SK-N-SH (cell line): ENCODE measurements at regions not wholly inside any gene's neighbourhood (a gene's known extent, or its start where the extent isn't known, plus 50 kb on each side); places are given as distances from the start of the nearest gene placed in this dataset.

Source experiments
- CTCF ChIA-PET: fragments of 300-600, 350-600 bp; formaldehyde crosslinking; extraction: SDS; loops from one replicate; lab custom pipeline; 2021; lab: Yijun Ruan, JAX
- POLR2A ChIA-PET: fragments of 350-600 bp; sonication (Branson Sonifier 250); formaldehyde crosslinking; extraction: SDS; loops from one replicate; lab custom pipeline; 2020; ENCODE audit warnings: antibody characterized with exemption, inconsistent platforms; lab: Yijun Ruan, JAX
- DNase-seq: peaks from one replicate; pipeline ENCODE4 v3.0.0; 2012
- H2AFZ ChIP-seq: fragments of 200-600 bp; sonication (generic); 2 replicates; pipeline ENCODE4 v1.8.1; 2016; ENCODE audit warnings: antibody characterized with exemption, mild to moderate bottlenecking, low read depth
- H3F3A ChIP-seq: fragments of 200-600 bp; sonication (generic); replicated peaks from 2 replicates; pipeline ENCODE3; 2016; ENCODE audit warnings: antibody characterized with exemption, mild to moderate bottlenecking; ENCODE audit not compliant: insufficient read depth
- H3K27ac ChIP-seq, 2 experiments: fragments of 200-500 bp in 1 of 2; fragments of 200-600 bp in 1 of 2; sonication (Bioruptor generic) in 1 of 2; sonication (generic), shearing (Covaris generic) in 1 of 2; 2 replicates each; pipeline versions ENCODE4 v1.5.1 to v1.6.1; 2014 to 2016; ENCODE audit warnings: low read depth in 2 of 2, inconsistent platforms in 1 of 2, low read length in 1 of 2, mild to moderate bottlenecking in 1 of 2, mixed read lengths in 1 of 2
- H3K27me3 ChIP-seq: fragments of 200-600 bp; sonication (generic), shearing (Covaris generic); 2 replicates; pipeline ENCODE4 v1.6.1; 2016; ENCODE audit warnings: mixed run types; ENCODE audit not compliant: insufficient read depth
- H3K36me3 ChIP-seq, 2 experiments: fragments of 200-500 bp in 1 of 2; fragments of 200-600 bp in 1 of 2; sonication (Bioruptor generic) in 1 of 2; sonication (generic) in 1 of 2; replicated peaks in 1 of 2; 2 replicates each; pipeline versions ENCODE3 to v1.5.1; 2014 to 2016; ENCODE audit warnings: low read length in 1 of 2, mild to moderate bottlenecking in 1 of 2; ENCODE audit not compliant: insufficient read depth in 2 of 2, control insufficient read depth in 1 of 2
- H3K4me1 ChIP-seq, 2 experiments: fragments of 200-500 bp in 1 of 2; fragments of 200-600 bp in 1 of 2; sonication (Bioruptor generic) in 1 of 2; sonication (generic), shearing (Covaris generic) in 1 of 2; 2 replicates each; pipeline versions ENCODE4 v1.5.1 to v1.6.1; 2014 to 2016; ENCODE audit warnings: low read depth in 1 of 2, low read length in 1 of 2, mixed run types in 1 of 2; ENCODE audit not compliant: insufficient read depth in 2 of 2, control insufficient read depth in 1 of 2
- H3K4me2 ChIP-seq: fragments of 200-600 bp; sonication (generic), shearing (Covaris generic); 2 replicates; pipeline ENCODE4 v1.6.1; 2017; ENCODE audit warnings: mixed run types
- H3K4me3 ChIP-seq, 2 experiments: fragments of 200-500 bp in 1 of 2; fragments of 200-600 bp in 1 of 2; sonication (Bioruptor generic) in 1 of 2; sonication (generic), shearing (Covaris generic) in 1 of 2; 2 replicates each; pipeline versions ENCODE4 v1.5.1 to v1.8.1; 2014 to 2016; ENCODE audit warnings: low read depth in 2 of 2, inconsistent platforms in 1 of 2, low read length in 1 of 2, mild to moderate bottlenecking in 1 of 2, mixed read lengths in 1 of 2, moderate library complexity in 1 of 2
- H3K79me2 ChIP-seq: fragments of 200-600 bp; sonication (generic); 2 replicates; pipeline ENCODE4 v1.8.1; 2017; ENCODE audit warnings: mild to moderate bottlenecking; ENCODE audit not compliant: insufficient read depth
- H3K9ac ChIP-seq: fragments of 200-600 bp; sonication (generic); 2 replicates; pipeline ENCODE4 v1.6.1; 2017; ENCODE audit warnings: mixed run types
- H3K9me2 ChIP-seq: fragments of 200-600 bp; sonication (generic); 2 replicates; pipeline ENCODE4 v1.6.1; 2017; ENCODE audit warnings: mixed run types
- H3K9me3 ChIP-seq: fragments of 200-600 bp; sonication (generic); 2 replicates; pipeline ENCODE4 v1.6.1; 2017; ENCODE audit warnings: mixed run types, mild to moderate bottlenecking, moderate library complexity
- H4K20me1 ChIP-seq: fragments of 200-600 bp; sonication (generic); 2 replicates; pipeline ENCODE4 v1.6.1; 2017; ENCODE audit warnings: mild to moderate bottlenecking, mixed run types; ENCODE audit not compliant: insufficient read depth
- CTCF ChIP-seq: fragments of 200-600 bp; sonication (generic); IDR thresholded peaks from 2 replicates; pipeline ENCODE4 v1.6.1; 2017; ENCODE audit warnings: antibody characterized with exemption, mild to moderate bottlenecking, moderate library complexity
- FOSL2 ChIP-seq: IDR thresholded peaks from 2 replicates; pipeline ENCODE4 v1.4.0; 2012; ENCODE audit warnings: low read depth, mild to moderate bottlenecking, moderate library complexity, borderline replicate concordance
- FOXJ3 ChIP-seq: sonication (generic); formaldehyde crosslinking; IDR thresholded peaks from 2 replicates; pipeline ENCODE4 v1.5.1; 2020; ENCODE audit warnings: mild to moderate bottlenecking, missing genetic modification reagents
- JUND ChIP-seq: IDR thresholded peaks from 2 replicates; pipeline ENCODE4 v1.4.0; 2012
- MEF2A ChIP-seq: IDR thresholded peaks from 2 replicates; pipeline ENCODE4 v1.4.0; 2012; ENCODE audit warnings: low read depth, borderline replicate concordance
- NFIC ChIP-seq: IDR thresholded peaks from 2 replicates; pipeline ENCODE4 v1.4.0; 2012; ENCODE audit warnings: borderline replicate concordance
- NRF1 ChIP-seq: IDR thresholded peaks from 2 replicates; pipeline ENCODE4 v1.6.1; 2012; ENCODE audit warnings: low read depth, mild to moderate bottlenecking, low read length
- PBX3 ChIP-seq: IDR thresholded peaks from 2 replicates; pipeline ENCODE4; 2012
- POLR2AphosphoS5 ChIP-seq: IDR thresholded peaks from 2 replicates; pipeline ENCODE4 v1.6.1; 2012; ENCODE audit warnings: low read depth, low read length
- RCOR1 ChIP-seq: fragments of 150-350 bp; IDR thresholded peaks from 2 replicates; pipeline ENCODE4 v1.6.1; 2017; ENCODE audit warnings: antibody characterized with exemption, low read length
- RFX5 ChIP-seq: IDR thresholded peaks from 2 replicates; pipeline ENCODE4 v1.6.1; 2012; ENCODE audit warnings: mild to moderate bottlenecking, improper control_type of control experiment, low read length
- SIN3A ChIP-seq: IDR thresholded peaks from 2 replicates; pipeline ENCODE4 v1.6.1; 2012; ENCODE audit warnings: low read depth, mild to moderate bottlenecking, low read length, moderate library complexity, borderline replicate concordance
- TCF12 ChIP-seq: IDR thresholded peaks from 2 replicates; pipeline ENCODE4 v1.4.0; 2012
- TEAD4 ChIP-seq: IDR thresholded peaks from 2 replicates; pipeline ENCODE4 v1.4.0; 2012; ENCODE audit warnings: mild to moderate bottlenecking, borderline replicate concordance; ENCODE audit not compliant: insufficient read depth
- USF1 ChIP-seq: IDR thresholded peaks from 2 replicates; pipeline ENCODE4 v1.4.0; 2012; ENCODE audit warnings: low read depth, borderline replicate concordance
- WGBS: methylation state at CpG from one replicate; pipeline ENCODE4 v1.1.6; 2017; ENCODE audit warnings: low lambda C conversion rate; 5-methylcytosine and 5-hydroxymethylcytosine counted together
- TF ChIP-seq, protein P1 (sequence below): IDR thresholded peaks from 2 replicates; pipeline ENCODE4 v1.4.0; 2012; ENCODE audit warnings: low read depth, borderline replicate concordance
- TF ChIP-seq, protein P2 (sequence below): fragments of 150-350 bp; IDR thresholded peaks from 2 replicates; pipeline ENCODE4 v1.6.1; 2017; ENCODE audit warnings: antibody characterized with exemption, low read length, low read depth, borderline replicate concordance
- TF ChIP-seq, protein P3 (sequence below): fragments of 150-350 bp; IDR thresholded peaks from 2 replicates; pipeline ENCODE4 v1.6.1; 2016; ENCODE audit warnings: mild to moderate bottlenecking, low read depth, low read length
- TF ChIP-seq, protein P4 (sequence below): IDR thresholded peaks from 2 replicates; pipeline ENCODE4 v1.6.1; 2012; ENCODE audit warnings: mild to moderate bottlenecking, low read depth, low read length, moderate library complexity

DNA sequence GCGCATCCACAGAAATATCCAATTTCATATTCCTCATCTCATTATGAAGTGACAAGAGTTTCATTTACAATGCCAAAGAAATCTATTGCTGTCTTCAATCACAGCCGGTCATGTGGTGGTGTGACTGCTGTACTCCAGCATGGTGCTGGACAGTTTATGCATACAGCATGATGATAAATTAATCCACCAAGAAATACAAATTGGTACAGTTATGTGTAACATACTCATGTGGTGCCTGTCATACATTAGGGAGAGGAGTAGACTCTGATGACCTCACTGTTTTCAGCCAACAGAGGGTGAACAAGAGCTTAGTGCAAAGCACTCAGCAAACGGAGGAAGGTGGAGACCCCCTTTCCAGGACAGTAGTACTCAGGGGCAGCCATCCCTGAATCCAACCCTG, 178.4 kb upstream of the SYNDIG1 start:
- Histone ChIP-seq H3K9me3 (no peaks in the 10 kb centered on the region), H3K27ac (no peak overlapping the region), H3K4me3 (no peak overlapping the region), H3K4me1 (no peaks in the 10 kb centered on the region), H4K20me1 (no peaks in the 10 kb centered on the region), H2AFZ (no peak overlapping the region), H3K27me3 (no peaks in the 10 kb centered on the region), H3K4me2 (no peak overlapping the region), H3K79me2 (no peaks in the 10 kb centered on the region), H3K36me3 (no peaks in the 10 kb centered on the region), H3K9ac (no peak overlapping the region), H3K9me2 (no peaks in the 10 kb centered on the region), H3F3A (no peaks in the 10 kb centered on the region)
- TF ChIP-seq FOSL2 (no peak), USF1 (no peak), JUND (no peak), FOXJ3 (CRISPR knock-in tag) (no peak), PBX3 (no peak), TEAD4 (no peak), RFX5 (no peak), RCOR1 (no peak), POLR2AphosphoS5 (no peak), TCF12 (no peak), CTCF (no peak), NRF1 (no peak), SIN3A (no peak), MEF2A (no peak), NFIC (no peak)
- TF ChIP-seq, protein P1, sequence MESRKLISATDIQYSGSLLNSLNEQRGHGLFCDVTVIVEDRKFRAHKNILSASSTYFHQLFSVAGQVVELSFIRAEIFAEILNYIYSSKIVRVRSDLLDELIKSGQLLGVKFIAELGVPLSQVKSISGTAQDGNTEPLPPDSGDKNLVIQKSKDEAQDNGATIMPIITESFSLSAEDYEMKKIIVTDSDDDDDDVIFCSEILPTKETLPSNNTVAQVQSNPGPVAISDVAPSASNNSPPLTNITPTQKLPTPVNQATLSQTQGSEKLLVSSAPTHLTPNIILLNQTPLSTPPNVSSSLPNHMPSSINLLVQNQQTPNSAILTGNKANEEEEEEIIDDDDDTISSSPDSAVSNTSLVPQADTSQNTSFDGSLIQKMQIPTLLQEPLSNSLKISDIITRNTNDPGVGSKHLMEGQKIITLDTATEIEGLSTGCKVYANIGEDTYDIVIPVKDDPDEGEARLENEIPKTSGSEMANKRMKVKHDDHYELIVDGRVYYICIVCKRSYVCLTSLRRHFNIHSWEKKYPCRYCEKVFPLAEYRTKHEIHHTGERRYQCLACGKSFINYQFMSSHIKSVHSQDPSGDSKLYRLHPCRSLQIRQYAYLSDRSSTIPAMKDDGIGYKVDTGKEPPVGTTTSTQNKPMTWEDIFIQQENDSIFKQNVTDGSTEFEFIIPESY, result no peak
- TF ChIP-seq, protein P2, sequence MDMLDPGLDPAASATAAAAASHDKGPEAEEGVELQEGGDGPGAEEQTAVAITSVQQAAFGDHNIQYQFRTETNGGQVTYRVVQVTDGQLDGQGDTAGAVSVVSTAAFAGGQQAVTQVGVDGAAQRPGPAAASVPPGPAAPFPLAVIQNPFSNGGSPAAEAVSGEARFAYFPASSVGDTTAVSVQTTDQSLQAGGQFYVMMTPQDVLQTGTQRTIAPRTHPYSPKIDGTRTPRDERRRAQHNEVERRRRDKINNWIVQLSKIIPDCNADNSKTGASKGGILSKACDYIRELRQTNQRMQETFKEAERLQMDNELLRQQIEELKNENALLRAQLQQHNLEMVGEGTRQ, result no peak
- TF ChIP-seq, protein P3, sequence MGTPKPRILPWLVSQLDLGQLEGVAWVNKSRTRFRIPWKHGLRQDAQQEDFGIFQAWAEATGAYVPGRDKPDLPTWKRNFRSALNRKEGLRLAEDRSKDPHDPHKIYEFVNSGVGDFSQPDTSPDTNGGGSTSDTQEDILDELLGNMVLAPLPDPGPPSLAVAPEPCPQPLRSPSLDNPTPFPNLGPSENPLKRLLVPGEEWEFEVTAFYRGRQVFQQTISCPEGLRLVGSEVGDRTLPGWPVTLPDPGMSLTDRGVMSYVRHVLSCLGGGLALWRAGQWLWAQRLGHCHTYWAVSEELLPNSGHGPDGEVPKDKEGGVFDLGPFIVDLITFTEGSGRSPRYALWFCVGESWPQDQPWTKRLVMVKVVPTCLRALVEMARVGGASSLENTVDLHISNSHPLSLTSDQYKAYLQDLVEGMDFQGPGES, result no peak
- TF ChIP-seq, protein P4, sequence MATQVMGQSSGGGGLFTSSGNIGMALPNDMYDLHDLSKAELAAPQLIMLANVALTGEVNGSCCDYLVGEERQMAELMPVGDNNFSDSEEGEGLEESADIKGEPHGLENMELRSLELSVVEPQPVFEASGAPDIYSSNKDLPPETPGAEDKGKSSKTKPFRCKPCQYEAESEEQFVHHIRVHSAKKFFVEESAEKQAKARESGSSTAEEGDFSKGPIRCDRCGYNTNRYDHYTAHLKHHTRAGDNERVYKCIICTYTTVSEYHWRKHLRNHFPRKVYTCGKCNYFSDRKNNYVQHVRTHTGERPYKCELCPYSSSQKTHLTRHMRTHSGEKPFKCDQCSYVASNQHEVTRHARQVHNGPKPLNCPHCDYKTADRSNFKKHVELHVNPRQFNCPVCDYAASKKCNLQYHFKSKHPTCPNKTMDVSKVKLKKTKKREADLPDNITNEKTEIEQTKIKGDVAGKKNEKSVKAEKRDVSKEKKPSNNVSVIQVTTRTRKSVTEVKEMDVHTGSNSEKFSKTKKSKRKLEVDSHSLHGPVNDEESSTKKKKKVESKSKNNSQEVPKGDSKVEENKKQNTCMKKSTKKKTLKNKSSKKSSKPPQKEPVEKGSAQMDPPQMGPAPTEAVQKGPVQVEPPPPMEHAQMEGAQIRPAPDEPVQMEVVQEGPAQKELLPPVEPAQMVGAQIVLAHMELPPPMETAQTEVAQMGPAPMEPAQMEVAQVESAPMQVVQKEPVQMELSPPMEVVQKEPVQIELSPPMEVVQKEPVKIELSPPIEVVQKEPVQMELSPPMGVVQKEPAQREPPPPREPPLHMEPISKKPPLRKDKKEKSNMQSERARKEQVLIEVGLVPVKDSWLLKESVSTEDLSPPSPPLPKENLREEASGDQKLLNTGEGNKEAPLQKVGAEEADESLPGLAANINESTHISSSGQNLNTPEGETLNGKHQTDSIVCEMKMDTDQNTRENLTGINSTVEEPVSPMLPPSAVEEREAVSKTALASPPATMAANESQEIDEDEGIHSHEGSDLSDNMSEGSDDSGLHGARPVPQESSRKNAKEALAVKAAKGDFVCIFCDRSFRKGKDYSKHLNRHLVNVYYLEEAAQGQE, result no peak
- ChIA-PET CTCF (no interaction called here), POLR2A (no interaction called here)
- 53% methylated on average over 3 of the region's 3 CpGs for WGBS
- no peak for DNase-seq
